RPMI7951 (cell line): ENCODE measurements at regions not wholly inside any gene's neighbourhood (a gene's known extent, or its start where the extent isn't known, plus 50 kb on each side); places are given as distances from the start of the nearest gene placed in this dataset.
A peak's percentile ranks its signal among the peaks of the same experiment; 100 is the strongest.

ENCODE experiments used
- DNase-seq: peaks from one replicate; pipeline ENCODE4 v3.0.0-alpha.2; 2012; ENCODE audit warnings: low read depth

GRCh38 chr18:44582456-44582855, 98.2 kb upstream of the SETBP1 start:
- DNase-seq = no peak

GRCh38 chr18:44584900-44585299, 95.8 kb upstream of the SETBP1 start:
- no peak for DNase-seq

- DNase-seq = no peak
Measured at GRCh38 chr18:44586782-44587524, 93.7 kb upstream of the SETBP1 start.

GRCh38 chr18:44588508-44588907, 92.2 kb upstream of the SETBP1 start:
- no peak for DNase-seq

- DNase-seq = peak; percentile 87
Measured at GRCh38 chr18:44589693-44590355, 90.9 kb upstream of the SETBP1 start.

GRCh38 chr18:44590956-44591670, 89.6 kb upstream of the SETBP1 start:
- DNase-seq = no peak

- peak; percentile 73 for DNase-seq
Measured at GRCh38 chr18:44592639-44593038, 88.0 kb upstream of the SETBP1 start.

- DNase-seq = peak; percentile 78
Measured at GRCh38 chr18:44594799-44595467, 85.8 kb upstream of the SETBP1 start.

GRCh38 chr18:44597797-44598196, 82.9 kb upstream of the SETBP1 start:
- DNase-seq = no peak

- DNase-seq = no peak
Measured at GRCh38 chr18:44598514-44598913, 82.2 kb upstream of the SETBP1 start.

GRCh38 chr18:44599412-44599811, 81.3 kb upstream of the SETBP1 start:
- DNase-seq = peak; percentile 59

GRCh38 chr18:44601447-44601846, 79.2 kb upstream of the SETBP1 start:
- DNase-seq = peak; percentile 82

- peak; percentile 79 for DNase-seq
Measured at GRCh38 chr18:44602380-44602779, 78.3 kb upstream of the SETBP1 start.

- DNase-seq = peak; percentile 89
Measured at GRCh38 chr18:44602845-44603244, 77.8 kb upstream of the SETBP1 start.

- DNase-seq = no peak
Measured at GRCh38 chr18:44609181-44609941, 71.3 kb upstream of the SETBP1 start.

- no peak for DNase-seq
Measured at GRCh38 chr18:44620812-44621211, 59.9 kb upstream of the SETBP1 start.

- DNase-seq = no peak
Measured at GRCh38 chr18:44624052-44624451, 56.6 kb upstream of the SETBP1 start.

- no peak for DNase-seq
Measured at GRCh38 chr18:44625386-44625785, 55.3 kb upstream of the SETBP1 start.

GRCh38 chr18:44626236-44626635, 54.5 kb upstream of the SETBP1 start:
- no peak for DNase-seq

- DNase-seq = peak; percentile 20
Measured at GRCh38 chr18:44626807-44627206, 53.9 kb upstream of the SETBP1 start.

GRCh38 chr18:44627280-44627679, 53.4 kb upstream of the SETBP1 start:
- DNase-seq = peak; percentile 65
